ENCODE measurements at regions not wholly inside any gene's neighbourhood (a gene's known extent, or its start where the extent isn't known, plus 50 kb on each side); places are given as distances from the start of the nearest gene placed in this dataset.
"Not testable (repeated sequence)": the region's sequence is repeated elsewhere in the genome, so short reads cannot be mapped to it uniquely, and the experiment has no call there.

DNA sequence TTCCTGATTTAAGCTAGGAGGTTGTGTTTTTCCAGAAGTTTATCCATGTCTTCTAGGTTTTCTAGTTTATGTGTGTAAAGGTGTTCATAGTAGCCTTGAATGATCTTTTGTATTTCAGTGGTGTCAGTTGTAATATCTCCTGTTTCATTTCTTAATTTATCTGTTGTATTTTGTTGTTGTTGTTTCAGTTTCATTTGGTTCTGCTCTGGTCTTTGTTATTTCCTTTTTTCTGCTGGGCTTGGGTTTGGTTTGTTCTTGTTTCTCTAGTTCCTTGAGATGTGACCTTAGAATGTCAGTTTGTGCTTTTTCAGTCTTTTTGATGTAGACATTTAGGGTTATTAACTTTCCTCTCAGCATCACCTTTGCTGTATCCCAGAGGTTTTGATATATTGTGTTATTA lies 62.8 kb downstream of the SCP2D1 start:
- not testable (repeated sequence) for DNase-seq

DNA sequence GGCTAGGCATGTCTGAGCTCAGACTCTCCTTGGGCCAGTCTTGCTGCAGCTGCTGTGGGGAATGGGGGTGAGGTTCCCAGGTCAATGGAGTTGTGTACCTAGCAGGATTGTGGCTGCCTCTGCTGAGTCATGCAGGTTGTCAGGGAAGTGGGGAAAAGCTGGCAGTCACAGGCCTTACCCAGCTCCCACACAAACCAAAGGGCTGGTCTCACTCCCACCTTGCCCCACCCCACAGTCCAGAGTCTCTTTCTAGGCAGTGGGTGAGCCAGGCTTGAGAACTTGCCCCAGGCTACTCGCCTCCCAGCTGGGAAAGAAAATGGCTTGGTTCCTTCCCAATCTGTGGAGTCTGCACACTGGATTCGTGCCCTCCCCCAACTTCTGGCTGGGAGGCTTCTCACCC lies 65.7 kb downstream of the SCP2D1 start:
- DNase-seq, result no peak

DNA sequence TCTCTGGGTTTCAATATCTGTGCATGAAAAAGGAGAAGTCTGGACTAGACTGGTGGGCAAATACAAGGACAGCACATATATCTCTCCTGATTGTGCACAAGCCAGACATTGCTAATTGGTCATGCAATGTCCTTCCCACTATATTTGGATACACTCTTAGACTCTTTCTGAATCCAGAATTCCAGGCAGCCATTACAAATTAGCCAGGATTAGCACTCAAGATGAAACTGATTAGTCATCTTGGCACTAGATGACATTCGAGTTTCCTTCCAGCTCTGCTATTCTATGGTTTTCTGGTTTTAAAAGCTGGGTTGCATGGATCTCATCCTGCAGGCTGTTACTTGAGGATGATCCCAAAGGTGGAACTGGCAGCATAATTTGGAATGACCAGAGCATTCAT lies 73.2 kb downstream of the SCP2D1 start:
- no peak for DNase-seq

- DNase-seq, result no peak
Measured at GRCh38 chr20:18901980-18902737, 88.6 kb downstream of the SCP2D1 start.

GRCh38 chr20:18904192-18904591 lies 90.6 kb downstream of the SCP2D1 start:
- DNase-seq, result no peak

DNA sequence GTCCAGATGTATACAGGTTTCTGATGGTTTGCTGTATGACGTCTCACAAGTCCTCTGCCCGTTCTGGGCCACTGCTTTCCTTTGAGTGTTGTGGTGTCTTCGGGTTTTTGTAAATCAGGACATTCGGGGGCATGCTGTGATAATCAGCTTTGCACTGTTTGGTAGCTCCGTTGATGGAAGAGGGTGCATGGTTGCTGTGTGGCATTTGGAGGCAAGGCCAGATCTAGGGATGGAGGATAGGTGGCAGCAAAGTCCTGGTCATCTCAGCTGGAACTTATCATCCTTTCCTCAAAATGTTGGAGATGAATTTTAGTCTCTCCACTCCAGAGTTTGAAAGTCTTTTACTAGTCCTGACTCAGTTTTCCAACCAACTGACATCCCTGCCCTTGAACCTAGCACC lies 91.0 kb downstream of the SCP2D1 start:
- DNase-seq, result no peak

- DNase-seq, result no peak
Measured at GRCh38 chr20:18906046-18906445, 92.5 kb downstream of the SCP2D1 start.

- DNase-seq, result no peak
Measured at GRCh38 chr20:18907353-18907752, 93.8 kb downstream of the SCP2D1 start.

DNA sequence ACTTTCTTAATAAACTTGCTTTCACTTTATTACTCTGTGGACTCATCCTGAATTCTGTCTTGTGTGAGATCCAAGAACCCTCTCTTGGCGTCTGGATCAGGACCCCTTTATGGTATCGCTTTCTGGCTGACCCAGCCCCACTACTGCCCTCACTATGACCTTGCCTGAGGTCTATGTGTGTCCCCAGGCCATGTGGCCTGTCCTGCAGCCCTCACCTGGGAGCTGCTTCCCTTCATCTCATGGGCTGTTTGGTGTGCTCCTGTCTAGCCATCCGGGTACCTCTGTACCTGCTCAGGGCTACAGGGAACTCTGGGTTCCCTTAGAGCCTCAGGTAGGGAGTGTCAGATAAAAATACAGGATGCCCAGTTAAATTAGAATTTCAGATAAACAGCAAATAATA lies 94.5 kb downstream of the SCP2D1 start:
- no peak for DNase-seq

DNA sequence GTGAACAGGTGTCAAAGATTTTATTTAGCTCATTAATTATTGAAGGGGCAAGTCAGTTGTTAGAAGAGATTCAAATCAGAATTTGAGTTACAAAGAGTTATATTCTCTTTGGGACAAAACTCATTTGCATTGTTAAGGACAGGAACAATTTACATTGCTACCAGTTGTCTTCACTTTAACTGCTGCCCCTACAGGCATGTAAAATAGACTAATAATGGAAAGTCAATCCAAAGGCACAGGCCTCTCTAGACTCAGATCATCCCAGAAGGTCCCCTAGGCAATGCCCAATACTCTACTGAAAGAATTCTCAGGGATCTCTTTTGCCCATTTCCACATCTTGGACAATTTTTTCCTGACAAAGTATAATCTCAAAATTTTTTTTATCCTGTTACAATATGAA lies 95.7 kb downstream of the SCP2D1 start:
- no peak for DNase-seq

GRCh38 chr20:18913701-18914100 lies 100.1 kb downstream of the SCP2D1 start:
- no peak for DNase-seq

DNA sequence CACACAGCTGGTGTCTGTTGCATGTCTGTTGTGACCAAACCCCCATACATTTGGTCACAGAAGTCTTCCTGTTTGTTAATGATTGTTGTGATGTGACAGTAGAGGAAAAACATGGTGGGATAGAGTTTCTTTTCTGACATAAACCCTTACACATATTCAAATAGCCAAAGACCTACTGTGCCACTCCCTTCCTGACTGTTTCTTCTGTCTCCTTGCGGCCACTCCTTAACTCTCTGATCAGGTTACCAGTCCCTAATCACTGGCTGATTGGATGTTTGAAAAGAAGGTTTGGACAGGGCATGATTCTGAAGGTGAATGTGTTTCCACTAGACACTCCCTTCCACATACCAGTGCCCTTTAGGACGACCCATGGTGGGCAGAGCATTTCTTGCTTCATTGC lies 101.2 kb downstream of the SCP2D1 start:
- DNase-seq, result no peak

- DNase-seq, result no peak
Measured at GRCh38 chr20:18916886-18917750, 103.5 kb downstream of the SCP2D1 start.

- no peak for DNase-seq
Measured at GRCh38 chr20:18919996-18920395, 106.4 kb downstream of the SCP2D1 start.

GRCh38 chr20:18921291-18921690 lies 107.7 kb downstream of the SCP2D1 start:
- no peak for DNase-seq

- DNase-seq, result no peak
Measured at GRCh38 chr20:18922251-18922650, 108.7 kb downstream of the SCP2D1 start.

- DNase-seq, result no peak
Measured at GRCh38 chr20:18922898-18923297, 109.3 kb downstream of the SCP2D1 start.

- no peak for DNase-seq
Measured at GRCh38 chr20:18926965-18927364, 113.4 kb downstream of the SCP2D1 start.

DNA sequence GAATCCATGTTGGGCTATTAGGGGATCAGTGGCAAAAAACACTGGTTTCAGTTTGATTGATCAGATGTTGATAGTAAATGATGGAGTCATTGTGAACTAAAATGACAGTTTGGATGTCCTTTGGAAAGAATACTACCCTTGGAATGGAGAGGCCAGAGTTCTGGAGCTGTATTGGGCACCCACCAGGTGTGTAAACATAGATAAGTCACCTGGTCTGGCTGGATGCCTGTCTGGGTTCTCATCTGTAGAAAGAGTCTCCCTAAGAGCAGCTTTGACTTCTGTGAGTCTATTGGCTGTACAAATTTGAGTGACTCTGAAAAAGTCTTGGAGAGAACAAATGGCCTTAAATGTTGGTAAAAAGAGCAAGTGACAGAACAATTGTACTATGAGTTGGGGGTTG lies 115.0 kb downstream of the SCP2D1 start:
- peak; percentile 1 for DNase-seq

- no peak for DNase-seq
Measured at GRCh38 chr20:18929800-18930199, 116.2 kb downstream of the SCP2D1 start.

DNA sequence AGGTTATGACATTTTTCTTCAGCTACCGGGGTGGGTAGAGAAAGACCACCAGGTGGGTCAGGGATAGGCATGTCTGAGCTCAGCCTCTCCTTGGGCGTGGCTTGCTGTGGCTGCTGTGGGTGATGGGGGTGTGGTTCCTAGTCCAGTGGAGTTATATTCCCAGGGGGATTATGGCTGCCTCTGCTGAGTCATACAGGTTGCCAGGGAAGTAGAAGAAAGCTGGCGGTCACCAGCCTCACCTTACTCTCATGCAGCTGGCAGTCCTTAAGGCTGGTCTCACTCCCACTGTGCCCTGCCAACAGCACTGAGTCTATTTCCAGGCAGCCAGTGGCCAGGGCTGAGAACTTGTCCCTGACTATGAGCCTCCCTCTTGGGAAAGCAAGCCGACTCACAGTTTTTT lies 130.0 kb downstream of the SCP2D1 start:
- DNase-seq, result no peak

DNA sequence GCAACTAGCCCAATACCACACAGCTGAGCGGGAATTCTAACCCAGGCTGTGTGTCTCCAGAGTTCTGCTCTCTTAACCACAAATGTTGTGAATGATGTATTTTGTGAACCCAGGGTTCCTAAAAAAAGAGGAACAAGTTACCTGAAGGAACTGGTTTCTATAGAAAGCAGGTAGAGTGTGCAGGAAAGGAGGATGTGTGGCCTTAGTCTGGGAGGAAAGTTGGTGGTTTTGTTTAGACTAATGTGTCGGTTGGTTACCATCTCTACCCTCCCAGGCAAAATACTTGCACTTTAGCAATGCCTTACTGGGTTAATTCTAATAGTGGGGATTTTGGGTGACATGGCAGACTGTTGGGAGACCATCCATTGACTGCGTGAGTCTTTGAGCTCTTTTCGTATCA lies 143.3 kb downstream of the SCP2D1 start:
- no peak for DNase-seq

DNA sequence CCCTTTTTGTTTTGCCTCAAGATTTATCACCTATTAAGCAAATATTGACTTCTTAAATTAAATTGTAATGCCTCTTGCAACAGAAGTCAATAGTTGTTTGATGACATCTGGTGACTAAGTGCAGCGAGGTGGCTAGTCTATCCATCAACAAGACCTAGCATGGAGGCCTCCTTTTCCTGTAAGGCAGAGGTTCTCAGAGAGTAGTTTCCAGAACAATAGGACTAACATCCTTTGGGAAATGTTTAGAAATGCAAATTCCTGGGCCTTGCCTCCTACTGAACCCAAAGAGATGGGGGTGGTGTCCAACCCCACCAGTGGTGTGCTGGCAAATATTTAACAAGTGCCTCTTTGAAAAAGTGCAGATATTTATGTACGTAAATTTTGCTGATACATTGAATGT lies 143.7 kb downstream of the SCP2D1 start:
- no peak for DNase-seq

- DNase-seq, result no peak
Measured at GRCh38 chr20:18971121-18971520, 157.5 kb downstream of the SCP2D1 start.
